ENCODE measurements at regions not wholly inside any gene's neighbourhood (a gene's known extent, or its start where the extent isn't known, plus 50 kb on each side); places are given as distances from the start of the nearest gene placed in this dataset. TPM values are rescaled to one million over a fixed set of nuclear protein-coding genes. Genes with fewer than 3 reads are reported as not detected.

DNA sequence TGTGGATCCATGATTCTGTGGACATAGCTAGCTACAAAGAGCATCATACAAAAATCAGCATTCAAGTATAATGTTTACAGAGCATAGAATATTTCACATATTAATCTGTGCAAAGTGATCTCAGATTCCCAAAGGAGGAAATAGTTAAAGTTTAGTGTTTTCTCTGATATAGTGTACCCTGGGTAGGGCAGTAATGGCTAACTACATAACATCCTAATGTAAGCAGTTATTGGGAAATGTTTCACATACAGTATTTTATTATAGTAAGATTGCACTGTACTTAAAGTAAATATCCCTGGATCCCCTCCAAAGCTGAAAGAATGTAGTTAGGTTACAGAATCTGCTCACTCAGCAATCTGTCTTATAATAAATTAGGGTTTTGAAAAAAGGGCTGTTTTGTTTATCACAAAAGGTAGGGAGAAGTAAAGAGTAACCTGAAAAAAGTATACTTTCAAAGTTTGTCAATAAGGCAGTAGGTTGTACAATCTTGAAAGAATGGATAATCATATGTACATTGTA is 52.5 kb upstream of the SMARCA2 start:
- H3K27ac ChIP-seq: no peak overlapping the region
- no peak overlapping the region for H3K4me2 ChIP-seq
- no peaks in the 10 kb centered on the region for H3K79me2 ChIP-seq
- H3K36me3 ChIP-seq (replicated peaks; ENCODE audit: insufficient read depth, low read depth): no peaks in the 10 kb centered on the region
- H3K4me1 ChIP-seq (ENCODE audit: insufficient read depth): peaks cover 8% of the 10 kb centered on the region
- no peaks in the 10 kb centered on the region for H3K27me3 ChIP-seq
- H2AFZ ChIP-seq: no peak overlapping the region
- TF ChIP-seq, protein P1, sequence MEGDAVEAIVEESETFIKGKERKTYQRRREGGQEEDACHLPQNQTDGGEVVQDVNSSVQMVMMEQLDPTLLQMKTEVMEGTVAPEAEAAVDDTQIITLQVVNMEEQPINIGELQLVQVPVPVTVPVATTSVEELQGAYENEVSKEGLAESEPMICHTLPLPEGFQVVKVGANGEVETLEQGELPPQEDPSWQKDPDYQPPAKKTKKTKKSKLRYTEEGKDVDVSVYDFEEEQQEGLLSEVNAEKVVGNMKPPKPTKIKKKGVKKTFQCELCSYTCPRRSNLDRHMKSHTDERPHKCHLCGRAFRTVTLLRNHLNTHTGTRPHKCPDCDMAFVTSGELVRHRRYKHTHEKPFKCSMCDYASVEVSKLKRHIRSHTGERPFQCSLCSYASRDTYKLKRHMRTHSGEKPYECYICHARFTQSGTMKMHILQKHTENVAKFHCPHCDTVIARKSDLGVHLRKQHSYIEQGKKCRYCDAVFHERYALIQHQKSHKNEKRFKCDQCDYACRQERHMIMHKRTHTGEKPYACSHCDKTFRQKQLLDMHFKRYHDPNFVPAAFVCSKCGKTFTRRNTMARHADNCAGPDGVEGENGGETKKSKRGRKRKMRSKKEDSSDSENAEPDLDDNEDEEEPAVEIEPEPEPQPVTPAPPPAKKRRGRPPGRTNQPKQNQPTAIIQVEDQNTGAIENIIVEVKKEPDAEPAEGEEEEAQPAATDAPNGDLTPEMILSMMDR (IDR thresholded peaks at IDR 0.05; ENCODE audit: poor library complexity): no peak
- TF ChIP-seq EZH2 (IDR thresholded peaks at IDR 0.05; ENCODE audit: borderline replicate concordance): no peak
- TF ChIP-seq EZH2phosphoT487 (IDR thresholded peaks at IDR 0.05; ENCODE audit: low read depth, severe bottlenecking, unreplicated experiment): no peak
- no peak overlapping the region for H3K4me3 ChIP-seq
- no peaks in the 10 kb centered on the region for H3K9me3 ChIP-seq (ENCODE audit: low read depth)
- H4K20me1 ChIP-seq (ENCODE audit: insufficient read depth, poor library complexity, severe bottlenecking): no peaks in the 10 kb centered on the region
- H3K9me2 ChIP-seq (replicated peaks; ENCODE audit: insufficient read depth): no peaks in the 10 kb centered on the region
- no peak for DNase-seq (ENCODE audit: low spot score)

- Histone ChIP-seq H4K20me1 (ENCODE audit: insufficient read depth, poor library complexity, severe bottlenecking) (no peaks in the 10 kb centered on the region), H3K9me3 (ENCODE audit: low read depth) (no peaks in the 10 kb centered on the region), H3K27me3 (no peaks in the 10 kb centered on the region), H3K4me1 (ENCODE audit: insufficient read depth) (peaks cover 8% of the 10 kb centered on the region), H3K36me3 (replicated peaks; ENCODE audit: insufficient read depth, low read depth) (no peaks in the 10 kb centered on the region), H3K4me3 (no peak overlapping the region), H3K9me2 (replicated peaks; ENCODE audit: insufficient read depth) (no peaks in the 10 kb centered on the region), H3K27ac (no peak overlapping the region), H3K79me2 (no peaks in the 10 kb centered on the region), H3K4me2 (no peak overlapping the region), H2AFZ (no peak overlapping the region)
- TF ChIP-seq, protein P1 (IDR thresholded peaks at IDR 0.05; ENCODE audit: poor library complexity): no peak
- no peak for TF ChIP-seq EZH2phosphoT487 (IDR thresholded peaks at IDR 0.05; ENCODE audit: low read depth, severe bottlenecking, unreplicated experiment)
- TF ChIP-seq EZH2 (IDR thresholded peaks at IDR 0.05; ENCODE audit: borderline replicate concordance): no peak
- WGBS (ENCODE audit: low lambda C conversion rate, missing lambda C conversion rate): 84% methylated on average over 2 of the region's 2 CpGs
- no peak for DNase-seq (ENCODE audit: low spot score)
Observed at GRCh38 chr9:1964093-1964492, 51.1 kb upstream of the SMARCA2 start.

Small RNAs in the stretch of these regions (small RNA-seq; reads per million reads assigned to genes)
- not detected for gene RNA5SP279

Data from hepatocyte (in vitro differentiated cells).